SKM-1 treated with dmso at 0.1 percent for 144 hours (cell line): ENCODE measurements at regions not wholly inside any gene's neighbourhood (a gene's known extent, or its start where the extent isn't known, plus 50 kb on each side); places are given as distances from the start of the nearest gene placed in this dataset.

Experiments
- DNase-seq: peaks from one replicate; lab custom pipeline; 2025; ENCODE audit not compliant: unreplicated experiment; lab: John Stamatoyannopoulos, UW

GRCh38 chr18:51789871-51790270 lies 550.1 kb upstream of the DCC start:
- DNase-seq = no peak

GRCh38 chr18:51801514-51801913 lies 538.5 kb upstream of the DCC start:
- no peak for DNase-seq

GRCh38 chr18:51802569-51803428 lies 537.2 kb upstream of the DCC start:
- no peak for DNase-seq

GRCh38 chr18:51807336-51807735 lies 532.7 kb upstream of the DCC start:
- DNase-seq = no peak

GRCh38 chr18:51811883-51812282 lies 528.1 kb upstream of the DCC start:
- no peak for DNase-seq

- no peak for DNase-seq
Measured at GRCh38 chr18:51813740-51814139, 526.3 kb upstream of the DCC start.

- no peak for DNase-seq
Measured at GRCh38 chr18:51821610-51822009, 518.4 kb upstream of the DCC start.

GRCh38 chr18:51824746-51825145 lies 515.3 kb upstream of the DCC start:
- DNase-seq = no peak

GRCh38 chr18:51833850-51834249 lies 506.1 kb upstream of the DCC start:
- DNase-seq = no peak

GRCh38 chr18:51848702-51849101 lies 491.3 kb upstream of the DCC start:
- no peak for DNase-seq

GRCh38 chr18:51852681-51853080 lies 487.3 kb upstream of the DCC start:
- no peak for DNase-seq

GRCh38 chr18:51857989-51858388 lies 482.0 kb upstream of the DCC start:
- no peak for DNase-seq

- no peak for DNase-seq
Measured at GRCh38 chr18:51861046-51861445, 479.0 kb upstream of the DCC start.

GRCh38 chr18:51862051-51862715 lies 477.8 kb upstream of the DCC start:
- no peak for DNase-seq

GRCh38 chr18:51864219-51864965 lies 475.6 kb upstream of the DCC start:
- DNase-seq = no peak

- no peak for DNase-seq
Measured at GRCh38 chr18:51865538-51865937, 474.5 kb upstream of the DCC start.

GRCh38 chr18:51867767-51868166 lies 472.2 kb upstream of the DCC start:
- no peak for DNase-seq

GRCh38 chr18:51878724-51879123 lies 461.3 kb upstream of the DCC start:
- DNase-seq = no peak

GRCh38 chr18:51879329-51879728 lies 460.7 kb upstream of the DCC start:
- no peak for DNase-seq

- no peak for DNase-seq
Measured at GRCh38 chr18:51881394-51881793, 458.6 kb upstream of the DCC start.

- no peak for DNase-seq
Measured at GRCh38 chr18:51884039-51884438, 456.0 kb upstream of the DCC start.

GRCh38 chr18:51890762-51891161 lies 449.2 kb upstream of the DCC start:
- DNase-seq = no peak
